ENCODE measurements at regions not wholly inside any gene's neighbourhood (a gene's known extent, or its start where the extent isn't known, plus 50 kb on each side); places are given as distances from the start of the nearest gene placed in this dataset.

GRCh38 chr14:54038724-54039123 lies 82.1 kb upstream of the BMP4 start:
- 95% methylated on average over 1 of the region's 1 CpG for WGBS, 2 donors
- no peak for TF ChIP-seq EP300 (IDR thresholded peaks at IDR 0.05)
- TF ChIP-seq, protein P1, sequence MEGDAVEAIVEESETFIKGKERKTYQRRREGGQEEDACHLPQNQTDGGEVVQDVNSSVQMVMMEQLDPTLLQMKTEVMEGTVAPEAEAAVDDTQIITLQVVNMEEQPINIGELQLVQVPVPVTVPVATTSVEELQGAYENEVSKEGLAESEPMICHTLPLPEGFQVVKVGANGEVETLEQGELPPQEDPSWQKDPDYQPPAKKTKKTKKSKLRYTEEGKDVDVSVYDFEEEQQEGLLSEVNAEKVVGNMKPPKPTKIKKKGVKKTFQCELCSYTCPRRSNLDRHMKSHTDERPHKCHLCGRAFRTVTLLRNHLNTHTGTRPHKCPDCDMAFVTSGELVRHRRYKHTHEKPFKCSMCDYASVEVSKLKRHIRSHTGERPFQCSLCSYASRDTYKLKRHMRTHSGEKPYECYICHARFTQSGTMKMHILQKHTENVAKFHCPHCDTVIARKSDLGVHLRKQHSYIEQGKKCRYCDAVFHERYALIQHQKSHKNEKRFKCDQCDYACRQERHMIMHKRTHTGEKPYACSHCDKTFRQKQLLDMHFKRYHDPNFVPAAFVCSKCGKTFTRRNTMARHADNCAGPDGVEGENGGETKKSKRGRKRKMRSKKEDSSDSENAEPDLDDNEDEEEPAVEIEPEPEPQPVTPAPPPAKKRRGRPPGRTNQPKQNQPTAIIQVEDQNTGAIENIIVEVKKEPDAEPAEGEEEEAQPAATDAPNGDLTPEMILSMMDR (IDR thresholded peaks at IDR 0.05), result no peak
- TF ChIP-seq POLR2A (IDR thresholded peaks at IDR 0.05), result no peak
- TF ChIP-seq POLR2AphosphoS5 (IDR thresholded peaks at IDR 0.05), result no peak
- no peak overlapping the region for H3K4me3 ChIP-seq
- H3K4me1 ChIP-seq, result no peaks in the 10 kb centered on the region
- H3K27ac ChIP-seq, result no peak overlapping the region
- no peak for DNase-seq
- no peaks in the 10 kb centered on the region for H3K36me3 ChIP-seq
- H3K27me3 ChIP-seq, result no peaks in the 10 kb centered on the region
- peaks cover 0 to 2% (median 0%) of the 10 kb centered on the region in 4 donors for H3K9me3 ChIP-seq
- intact Hi-C loops (cut with DNase I), result no loop called here

DNA sequence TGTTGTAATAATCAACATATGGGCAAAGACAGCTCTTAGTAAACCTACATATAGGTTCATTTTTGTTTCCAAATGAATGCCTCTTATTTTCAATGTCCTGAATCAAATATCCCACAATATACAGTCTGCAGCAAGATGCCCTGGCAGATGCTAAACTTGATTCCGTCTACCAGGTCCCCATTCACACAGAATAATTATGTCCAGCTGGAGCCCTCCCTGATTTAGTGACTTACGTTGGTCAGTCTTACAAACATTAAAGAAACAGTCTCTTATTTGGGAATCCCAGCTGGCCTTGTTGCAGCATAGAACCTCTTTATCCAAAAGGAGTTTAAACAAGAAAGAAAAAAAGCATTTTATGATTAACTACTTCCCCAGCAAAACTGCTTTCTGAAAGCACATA lies 82.7 kb upstream of the BMP4 start:
- H3K4me1 ChIP-seq, result no peaks in the 10 kb centered on the region
- DNase-seq, result no peak
- intact Hi-C loops (cut with DNase I), result no loop called here
- no peak overlapping the region for H3K4me3 ChIP-seq
- H3K27ac ChIP-seq, result no peak overlapping the region
- WGBS, 2 donors, result 66 to 76% methylated on average over 2 of the region's 2 CpGs
- no peaks in the 10 kb centered on the region for H3K27me3 ChIP-seq
- TF ChIP-seq POLR2A (IDR thresholded peaks at IDR 0.05) (no peak), POLR2AphosphoS5 (IDR thresholded peaks at IDR 0.05) (no peak), EP300 (IDR thresholded peaks at IDR 0.05) (no peak)
- TF ChIP-seq, protein P1 (IDR thresholded peaks at IDR 0.05), result no peak
- peaks cover 0 to 2% (median 0%) of the 10 kb centered on the region in 4 donors for H3K9me3 ChIP-seq
- no peaks in the 10 kb centered on the region for H3K36me3 ChIP-seq

GRCh38 chr14:54040846-54041245 lies 84.2 kb upstream of the BMP4 start:
- intact Hi-C loops (cut with DNase I), result no loop called here
- Histone ChIP-seq H3K4me1 (no peaks in the 10 kb centered on the region), H3K27ac (no peak overlapping the region), H3K9me3 (no peaks in the 10 kb centered on the region), H3K4me3 (no peak overlapping the region), H3K27me3 (no peaks in the 10 kb centered on the region), H3K36me3 (no peaks in the 10 kb centered on the region)
- no peak for TF ChIP-seq EP300 (IDR thresholded peaks at IDR 0.05)
- TF ChIP-seq, protein P1 (IDR thresholded peaks at IDR 0.05), result no peak
- no peak for TF ChIP-seq POLR2A (IDR thresholded peaks at IDR 0.05)
- no peak for TF ChIP-seq POLR2AphosphoS5 (IDR thresholded peaks at IDR 0.05)
- DNase-seq, result no peak

DNA sequence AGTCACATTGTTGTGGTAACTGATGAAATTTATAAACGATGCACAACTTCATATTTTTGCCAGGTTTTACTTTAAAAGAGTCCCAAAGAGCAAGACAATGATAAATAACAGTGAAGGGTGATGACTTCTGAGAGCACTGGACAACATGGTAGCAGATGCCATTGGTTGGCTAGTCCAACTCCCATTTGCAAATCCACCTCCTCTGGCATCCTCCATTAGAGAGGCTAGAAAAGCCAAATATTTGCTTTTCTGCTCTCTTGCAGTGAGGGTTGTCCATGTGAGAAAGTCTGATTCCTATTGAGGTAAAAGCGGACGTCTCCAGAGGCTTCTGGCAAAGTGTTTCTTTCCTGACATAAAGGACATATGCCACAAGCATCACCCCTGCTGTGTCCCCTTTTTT lies 89.6 kb upstream of the BMP4 start:
- Histone ChIP-seq H3K27me3 (no peaks in the 10 kb centered on the region), H3K4me1 (no peaks in the 10 kb centered on the region), H3K4me3 (no peak overlapping the region), H3K9me3 (no peaks in the 10 kb centered on the region), H3K27ac (no peak overlapping the region), H3K36me3 (no peaks in the 10 kb centered on the region)
- 51 to 65% methylated on average over 3 of the region's 3 CpGs for WGBS, 2 donors
- TF ChIP-seq POLR2A (IDR thresholded peaks at IDR 0.05) (no peak), POLR2AphosphoS5 (IDR thresholded peaks at IDR 0.05) (no peak), EP300 (IDR thresholded peaks at IDR 0.05) (no peak)
- TF ChIP-seq, protein P1 (IDR thresholded peaks at IDR 0.05), result no peak
- intact Hi-C loops (cut with DNase I), result no loop called here
- no peak for DNase-seq

DNA sequence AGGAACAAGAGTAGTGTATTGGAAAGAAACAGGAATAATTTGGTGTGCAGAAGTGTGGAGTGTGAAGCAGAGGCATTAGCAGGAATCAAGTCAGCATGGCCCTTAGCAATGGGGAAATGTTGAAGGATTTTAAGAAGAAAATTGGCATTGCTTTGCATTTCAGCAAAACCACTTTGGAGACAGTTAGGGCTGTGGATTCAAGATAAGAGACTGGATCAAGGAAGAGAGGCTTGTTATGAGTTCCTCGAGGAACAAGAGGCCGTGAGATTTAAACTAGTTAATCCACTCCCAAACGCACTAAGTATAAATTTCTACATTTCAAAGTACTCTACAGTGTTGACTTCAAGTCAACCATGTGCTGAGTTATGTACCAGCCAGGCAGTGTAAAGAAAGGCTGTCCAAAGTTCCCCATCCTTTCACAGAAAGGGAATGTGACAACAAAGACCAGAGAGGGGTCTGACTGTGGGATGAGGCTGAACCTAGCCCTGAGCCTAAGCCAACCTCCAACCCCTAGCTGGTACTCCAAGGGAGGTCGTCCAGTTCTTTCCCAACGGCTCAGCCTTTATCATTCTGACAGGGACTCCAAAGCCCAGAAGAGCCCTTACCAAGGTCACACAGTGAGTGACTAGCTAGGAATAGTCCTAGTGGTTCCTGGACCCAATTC lies 91.2 kb upstream of the BMP4 start:
- 72 to 79% methylated on average over 5 of the region's 5 CpGs for WGBS, 2 donors
- Histone ChIP-seq H3K9me3 (no peaks in the 10 kb centered on the region), H3K4me1 (no peaks in the 10 kb centered on the region), H3K36me3 (no peaks in the 10 kb centered on the region), H3K4me3 (no peak overlapping the region), H3K27me3 (no peaks in the 10 kb centered on the region), H3K27ac (no peak overlapping the region)
- DNase-seq, result no peak
- intact Hi-C loops (cut with DNase I), result no loop called here
- TF ChIP-seq, protein P1 (IDR thresholded peaks at IDR 0.05), result no peak
- TF ChIP-seq POLR2AphosphoS5 (IDR thresholded peaks at IDR 0.05), result no peak
- no peak for TF ChIP-seq EP300 (IDR thresholded peaks at IDR 0.05)
- no peak for TF ChIP-seq POLR2A (IDR thresholded peaks at IDR 0.05)
